SIG-M5 (cell line): ENCODE measurements at regions not wholly inside any gene's neighbourhood (a gene's known extent, or its start where the extent isn't known, plus 50 kb on each side); places are given as distances from the start of the nearest gene placed in this dataset.
"Not testable (repeated sequence)": the region's sequence is repeated elsewhere in the genome, so short reads cannot be mapped to it uniquely, and the experiment has no call there.

Experiments used
- DNase-seq: peaks from one replicate; lab custom pipeline; 2025; lab: John Stamatoyannopoulos, UW

DNA sequence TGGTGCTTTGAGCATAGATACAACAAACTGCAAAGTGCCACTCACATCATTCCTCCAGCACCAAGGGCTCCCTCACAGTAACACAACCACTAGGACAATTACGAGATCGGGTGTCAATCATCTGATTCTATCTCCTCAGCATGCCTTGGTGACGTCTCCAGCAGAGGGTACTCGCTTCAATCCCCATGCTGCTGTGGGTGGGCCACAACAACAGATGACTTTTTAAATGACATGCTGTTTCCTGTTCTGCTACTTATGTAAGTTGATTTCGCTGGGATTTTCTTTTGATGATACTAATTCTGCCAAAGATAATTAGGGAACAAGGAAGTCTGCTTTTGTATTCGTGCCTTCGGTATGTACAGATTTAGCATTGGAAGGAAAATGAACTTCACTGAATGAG is 1113.0 kb downstream of the BCL11A start:
- DNase-seq, result no peak

DNA sequence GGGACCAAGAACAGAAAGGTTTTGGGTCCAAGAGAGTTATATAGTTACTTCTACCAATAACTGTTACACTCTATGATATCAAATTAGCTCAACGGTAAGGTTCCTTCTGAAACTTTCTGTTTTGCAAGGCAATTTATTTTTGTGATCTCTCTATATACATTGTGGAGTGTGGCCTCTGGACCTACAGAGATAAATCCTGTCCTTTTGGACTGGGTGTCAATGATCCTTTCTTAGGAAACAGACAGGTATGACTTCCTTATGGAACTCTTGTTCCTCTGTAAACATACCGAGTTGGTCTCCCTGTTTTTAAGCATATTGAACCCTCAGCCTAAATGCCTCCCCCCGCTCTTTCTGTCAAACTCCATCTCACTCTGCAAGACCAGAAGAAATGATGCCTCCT is 1117.8 kb downstream of the BCL11A start:
- no peak for DNase-seq

DNA sequence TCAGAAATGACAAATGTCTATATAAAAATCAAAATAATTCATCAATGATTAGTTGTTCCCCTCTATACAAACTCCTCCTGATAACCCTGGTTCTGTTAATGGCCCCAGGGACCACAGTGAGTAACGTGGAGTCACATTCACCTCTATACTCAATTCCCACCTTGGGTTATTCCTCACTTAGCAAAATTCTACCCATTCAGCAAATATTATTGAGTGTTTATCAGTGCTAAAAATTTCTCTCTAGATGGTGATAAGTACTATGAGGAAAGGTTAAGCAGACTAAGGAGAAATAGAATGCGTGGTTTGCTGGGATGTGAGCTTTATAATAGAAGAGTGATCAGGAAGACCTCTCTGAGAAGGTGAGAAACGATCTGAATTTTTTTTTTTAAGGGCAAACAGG is 1124.5 kb downstream of the BCL11A start:
- no peak for DNase-seq

DNA sequence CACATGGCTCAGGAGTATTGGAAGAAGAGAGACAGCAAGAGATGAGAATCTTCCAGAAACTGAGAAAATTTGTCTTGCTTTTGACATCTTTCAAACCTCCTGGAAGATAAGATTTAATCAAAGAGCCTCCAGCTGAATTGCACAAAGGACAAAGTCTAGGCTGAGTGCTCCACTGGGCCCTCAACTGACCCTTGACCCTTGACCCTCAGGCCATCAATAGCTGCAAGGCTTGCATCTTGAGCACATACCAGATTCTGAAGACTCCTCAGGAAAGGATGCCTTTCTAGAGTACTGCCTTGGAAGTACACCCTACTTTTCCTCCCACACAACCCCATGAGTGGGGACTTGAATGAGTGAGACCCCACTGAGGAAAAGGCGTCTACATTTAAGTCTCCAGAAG is 1125.5 kb downstream of the BCL11A start:
- no peak for DNase-seq

DNA sequence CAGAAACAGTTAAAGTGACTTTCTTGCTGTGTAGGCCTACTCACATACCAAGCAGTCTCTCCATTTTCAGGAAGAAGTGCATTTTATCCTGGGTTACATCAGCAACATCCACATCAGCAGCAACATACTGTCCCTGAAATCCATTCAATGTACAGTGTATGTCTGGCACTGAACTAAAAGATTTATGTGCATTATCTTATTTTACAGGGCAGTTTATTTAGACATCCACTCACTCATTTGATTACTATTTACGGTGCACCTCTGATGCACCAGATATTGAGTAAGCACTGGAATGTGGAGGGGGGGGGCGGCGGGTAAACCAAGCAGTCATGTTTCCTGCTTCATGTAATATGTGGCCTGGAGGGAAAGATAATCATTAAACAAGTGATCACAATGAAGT is 1128.2 kb downstream of the BCL11A start:
- DNase-seq, result no peak

DNA sequence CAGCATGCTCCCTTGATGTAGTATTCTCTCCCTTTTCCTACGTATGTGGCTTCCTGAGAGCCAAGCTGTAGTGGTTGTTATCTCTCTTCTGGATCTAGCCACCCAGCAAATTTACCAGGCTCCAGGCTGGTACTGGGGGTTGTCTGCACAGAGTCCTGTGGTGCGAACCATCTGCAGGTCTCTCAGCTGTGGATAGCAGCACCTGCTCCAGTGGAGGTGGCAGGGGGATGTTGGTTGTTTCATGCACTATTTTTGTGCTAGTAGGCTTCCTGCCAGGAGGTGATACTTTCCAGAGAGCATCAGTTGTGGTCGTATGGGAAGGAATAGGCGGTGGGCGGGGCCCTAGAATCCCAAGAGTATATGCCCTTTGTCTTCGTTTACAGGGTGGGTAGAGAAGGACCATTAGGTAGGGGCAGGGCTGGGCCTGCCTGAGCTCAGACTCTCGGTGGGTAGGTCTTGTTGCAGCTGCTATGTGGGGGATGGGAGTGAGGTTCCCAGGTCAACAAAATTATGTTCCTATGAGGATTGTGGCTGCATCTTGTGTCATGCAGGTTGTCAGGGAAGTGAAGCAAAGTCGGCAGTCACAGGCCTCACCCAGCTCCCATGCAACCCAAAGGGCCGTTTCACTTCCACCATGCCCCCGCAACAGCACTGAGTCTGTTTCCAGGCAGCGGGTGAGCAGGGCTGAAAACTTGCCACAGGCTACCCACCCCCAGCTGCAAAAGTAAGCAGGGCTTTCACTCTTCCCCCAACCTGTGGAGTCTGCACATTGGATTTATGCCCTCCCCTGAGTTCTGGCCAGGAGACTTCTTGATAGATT is 1139.5 kb downstream of the BCL11A start:
- no peak for DNase-seq

DNA sequence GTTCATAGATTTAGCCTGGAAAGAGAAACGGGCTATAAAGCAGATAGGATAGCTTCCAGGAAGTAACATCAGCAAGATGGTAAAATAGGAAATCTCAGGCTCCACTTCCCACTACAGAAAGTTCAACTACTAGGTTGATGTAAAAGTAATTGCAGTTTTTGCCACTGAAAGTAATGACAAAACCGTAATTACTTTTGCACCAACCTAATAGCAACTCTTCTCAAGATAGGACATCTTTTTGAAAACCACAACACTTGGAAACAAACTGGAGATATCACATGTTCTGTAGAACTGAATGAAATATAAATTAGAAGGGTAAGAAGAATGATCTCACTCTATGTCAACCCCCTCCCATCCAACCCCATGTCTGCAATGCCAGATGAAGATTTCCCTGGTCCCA is 1154.3 kb downstream of the BCL11A start:
- no peak for DNase-seq

DNA sequence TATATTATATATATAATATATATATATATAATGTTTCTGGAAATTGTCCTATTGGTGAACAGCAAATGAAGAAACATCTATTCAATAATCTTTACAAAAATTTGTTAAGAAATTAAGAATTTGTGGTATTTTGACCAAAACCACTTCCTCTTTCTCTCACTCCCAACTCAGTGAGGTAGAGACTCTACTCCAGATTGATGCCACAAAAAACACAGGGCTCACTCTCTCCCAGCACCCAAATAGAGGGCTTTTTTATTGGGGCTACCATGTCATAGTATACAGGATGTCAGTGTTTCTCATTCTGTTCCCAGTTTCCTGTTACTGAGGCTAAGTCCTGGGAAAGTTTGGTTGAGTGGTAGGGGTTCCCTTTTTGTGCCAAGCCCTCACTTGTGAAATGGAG is 1155.4 kb downstream of the BCL11A start:
- DNase-seq, result no peak

DNA sequence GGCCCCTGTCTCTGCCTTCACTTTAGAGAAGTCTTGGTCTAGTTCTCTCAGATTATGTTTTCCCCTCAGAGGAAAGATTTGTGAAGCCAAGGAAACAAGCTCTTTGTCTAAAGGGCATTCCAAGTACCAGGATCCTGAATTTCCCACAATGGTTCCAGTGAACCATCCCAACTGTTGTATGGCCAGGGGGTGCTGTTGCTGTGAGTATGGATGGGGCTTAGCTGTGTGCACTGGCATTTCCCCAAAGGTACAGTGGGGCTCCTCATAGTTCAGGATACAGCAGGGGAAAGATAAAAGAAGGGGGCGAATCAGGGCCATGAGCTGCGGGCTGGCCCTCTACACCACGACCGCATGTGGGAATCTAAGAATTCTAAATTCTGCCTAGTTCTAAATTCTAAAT is 1154.0 kb upstream of the FANCL start:
- no peak for DNase-seq

DNA sequence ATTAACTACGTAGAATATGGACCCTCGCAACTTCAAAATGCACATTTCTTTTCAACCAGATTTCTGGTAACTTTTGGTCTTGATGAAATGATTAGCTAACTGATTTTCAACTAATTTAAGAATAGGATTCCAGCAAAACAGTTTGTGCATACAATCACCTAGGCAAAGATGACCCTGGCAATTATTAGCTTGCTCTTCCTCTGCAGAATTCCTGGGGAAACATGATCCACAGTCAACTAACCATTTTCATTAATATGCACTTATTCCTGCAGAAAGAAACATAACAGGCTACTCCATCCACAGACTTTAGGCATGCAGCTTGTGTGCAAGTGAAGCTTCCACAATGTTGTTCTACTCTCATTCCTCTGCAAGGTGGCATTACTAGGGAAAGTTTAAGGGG is 1150.8 kb upstream of the FANCL start:
- DNase-seq, result no peak

DNA sequence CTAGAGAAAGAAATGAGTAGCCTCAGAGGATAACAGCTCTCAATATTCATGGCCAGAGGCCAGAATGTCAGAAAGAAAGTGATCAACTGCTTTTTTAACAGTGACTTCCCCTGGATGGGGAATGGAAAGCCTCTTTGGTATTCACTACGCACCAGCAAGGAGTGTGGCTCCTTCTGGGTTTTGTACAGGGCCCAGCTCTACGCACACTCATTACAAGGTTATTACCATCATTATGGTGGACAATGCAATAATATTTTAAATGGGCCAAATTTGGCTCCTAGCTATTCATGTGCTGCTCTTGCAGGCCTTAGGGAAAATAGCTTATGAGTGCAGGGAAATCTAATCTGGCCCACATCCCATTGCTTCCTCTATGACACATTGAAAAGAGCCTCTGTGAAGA is 1149.5 kb upstream of the FANCL start:
- no peak for DNase-seq

DNA sequence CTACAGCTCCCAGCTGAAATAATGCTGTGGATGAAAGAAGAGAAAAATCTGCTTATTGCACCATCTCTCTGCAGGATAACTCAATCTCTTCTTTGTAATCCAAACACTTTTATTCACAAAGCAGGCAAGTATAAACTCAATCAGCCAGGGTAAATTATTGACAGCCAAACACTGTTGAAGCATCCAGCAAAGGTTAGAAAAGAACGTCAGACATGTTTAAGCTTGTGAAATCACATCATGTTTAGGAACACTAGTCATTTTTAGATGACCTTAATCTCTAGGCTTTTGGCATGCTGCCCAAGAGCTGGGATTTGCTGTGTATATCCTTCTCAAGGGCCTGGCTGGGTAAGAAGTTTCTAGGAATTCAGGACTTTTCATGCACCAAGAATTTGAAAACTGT is 1148.1 kb upstream of the FANCL start:
- no peak for DNase-seq

DNA sequence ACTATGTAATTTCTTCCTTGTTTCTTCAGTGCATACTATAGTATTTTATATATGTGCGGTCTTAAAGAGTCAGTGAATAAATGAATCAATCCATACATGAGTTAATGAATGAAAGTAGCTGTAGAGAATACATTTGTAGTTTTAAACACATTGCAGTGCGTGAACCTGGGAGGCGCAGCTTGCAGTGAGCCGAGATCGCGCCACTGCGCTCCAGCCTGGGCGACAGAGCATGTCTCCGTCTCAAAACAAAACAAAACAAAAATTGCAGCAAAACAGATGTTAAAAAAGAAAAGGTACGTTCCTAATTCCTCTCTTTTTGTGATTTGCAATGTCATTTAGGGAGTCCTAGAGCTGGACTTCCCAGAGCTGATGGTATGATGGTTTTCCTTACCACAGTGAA is 1144.8 kb upstream of the FANCL start:
- no peak for DNase-seq

DNA sequence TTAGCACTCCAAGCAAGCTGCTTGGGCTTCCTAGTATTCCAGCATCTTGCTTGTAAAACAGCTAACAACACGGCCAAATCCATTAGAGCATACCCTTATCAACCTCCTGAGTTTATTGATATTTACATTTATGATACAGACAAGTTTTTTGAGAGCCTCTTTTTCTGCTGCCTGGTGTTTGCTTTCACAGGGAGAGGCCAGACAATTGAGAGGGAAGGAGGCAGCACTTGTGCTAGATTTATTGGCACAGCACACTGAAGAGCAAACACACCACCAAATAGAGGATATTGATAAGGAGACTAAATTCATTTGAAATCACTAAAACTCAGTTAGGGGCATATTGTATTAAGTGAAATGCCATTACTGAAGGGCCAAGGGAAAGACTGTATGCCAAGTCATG is 1142.3 kb upstream of the FANCL start:
- DNase-seq, result no peak

DNA sequence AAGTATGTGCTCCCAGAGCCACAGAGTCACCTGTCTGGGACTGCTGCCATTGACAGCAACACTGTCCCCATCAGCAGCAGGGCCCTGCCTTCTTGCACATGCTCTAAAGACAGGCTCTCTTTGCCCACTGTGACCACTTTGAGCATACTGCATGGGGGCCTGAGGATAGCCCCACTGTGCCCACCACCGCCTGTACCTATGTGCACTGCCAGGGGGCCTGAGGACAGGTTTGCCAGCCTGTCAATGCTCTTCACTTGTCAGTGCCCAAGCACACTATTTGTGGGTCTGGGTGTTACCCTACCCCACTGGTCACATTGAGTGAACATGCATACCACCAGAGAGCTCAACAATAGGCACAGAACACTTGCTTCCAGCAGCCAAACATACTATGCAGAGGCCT is 1137.0 kb upstream of the FANCL start:
- DNase-seq, result no peak

DNA sequence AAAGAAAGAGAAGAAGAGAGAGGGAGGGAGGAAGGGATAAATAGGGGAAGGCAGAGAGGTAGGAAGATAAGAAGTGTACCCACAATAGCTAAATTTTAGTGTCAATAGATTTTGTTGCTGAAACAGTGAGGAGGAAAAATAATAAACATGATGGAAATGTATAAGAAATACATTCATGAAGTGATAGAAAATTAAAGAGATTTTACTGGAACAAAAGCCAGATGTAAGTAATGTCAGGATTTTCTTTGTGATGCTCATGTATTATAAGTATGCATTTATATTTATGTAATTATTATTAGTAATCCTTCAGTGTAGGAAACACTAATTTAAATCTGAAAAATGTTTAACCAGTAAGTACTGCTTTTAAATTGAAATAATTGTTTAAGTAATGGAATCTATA is 1125.2 kb upstream of the FANCL start:
- no peak for DNase-seq

DNA sequence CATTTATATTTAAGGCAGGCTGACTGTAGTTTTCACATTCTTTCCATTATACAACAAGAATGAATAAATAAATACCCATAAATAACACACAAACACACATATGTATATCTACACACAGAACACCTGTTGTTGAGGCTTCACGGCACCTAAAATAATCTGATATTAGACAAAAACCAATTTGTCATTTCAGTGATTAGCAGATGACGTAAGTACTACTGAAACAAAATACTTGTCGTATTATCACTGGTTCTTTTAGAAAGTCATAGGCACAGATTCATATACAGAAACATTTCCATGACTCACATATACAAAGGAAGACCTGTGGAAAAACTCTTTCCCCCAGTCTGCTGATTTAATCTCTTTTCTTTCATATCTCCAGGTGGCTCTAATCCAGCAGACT is 1113.4 kb upstream of the FANCL start:
- no peak for DNase-seq

DNA sequence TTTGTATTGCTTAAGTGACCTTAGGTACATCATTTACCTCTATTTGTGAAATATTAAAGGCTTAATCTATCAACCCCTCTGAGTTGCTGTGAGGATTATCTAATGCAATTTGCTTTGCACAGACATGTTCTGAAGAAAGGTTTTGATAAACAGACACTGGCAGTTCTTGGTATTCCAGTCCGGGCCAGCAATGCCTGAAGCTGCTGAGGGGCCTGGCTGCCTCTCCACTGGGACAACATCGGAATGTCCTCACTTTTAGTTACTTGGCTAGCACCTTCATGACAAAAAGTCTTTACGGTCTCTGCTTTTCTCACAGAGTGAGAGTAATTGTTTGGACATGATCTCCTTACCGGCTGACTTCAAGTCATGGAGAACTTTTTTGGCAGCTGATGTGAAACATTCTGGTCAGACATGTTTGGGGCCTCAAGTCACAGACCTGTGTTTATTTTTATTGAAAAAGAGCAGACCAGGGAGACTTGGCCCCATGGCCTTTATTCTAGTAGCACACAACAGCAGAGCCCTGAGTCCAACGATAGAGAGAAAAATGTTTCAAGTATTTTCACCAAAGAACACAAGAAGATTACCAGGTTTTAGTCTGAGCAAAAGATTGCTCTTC is 1112.3 kb upstream of the FANCL start:
- no peak for DNase-seq

DNA sequence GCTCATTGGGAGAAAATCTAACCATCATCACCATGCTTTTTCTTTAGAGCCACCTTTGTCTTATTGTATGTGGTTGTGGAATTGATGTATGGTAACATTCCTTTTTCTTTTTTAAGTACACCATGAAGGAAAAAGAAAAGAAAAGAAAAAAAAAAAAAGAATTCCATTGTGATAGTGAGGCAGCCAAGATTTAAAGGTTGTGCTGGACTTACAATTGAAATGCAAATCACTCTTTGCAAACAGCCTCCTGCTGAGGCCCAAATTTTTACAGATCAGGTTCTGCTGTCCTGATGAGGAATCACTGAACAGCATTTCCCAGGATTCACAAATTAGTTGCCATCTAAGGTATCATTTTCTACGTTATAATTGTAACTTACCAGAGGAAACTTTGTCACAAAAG is 1101.0 kb upstream of the FANCL start:
- DNase-seq, result no peak

DNA sequence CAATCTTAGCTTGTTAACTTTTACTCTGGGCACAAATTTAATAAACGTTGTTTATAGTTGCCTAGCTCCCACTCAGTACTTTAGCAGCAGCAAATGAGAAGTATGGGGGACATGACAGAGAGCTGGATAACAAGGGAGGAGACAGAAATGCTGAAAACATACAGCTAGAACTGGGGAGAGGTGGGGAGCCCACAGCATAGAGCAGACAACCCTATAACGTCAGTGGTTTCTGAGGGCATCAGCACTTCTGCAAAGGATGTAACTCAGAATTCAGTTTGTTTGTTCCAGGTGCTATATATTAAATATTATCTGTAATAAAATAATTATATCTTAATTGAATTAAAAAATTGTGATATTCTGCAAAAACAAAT is 1098.7 kb upstream of the FANCL start:
- DNase-seq, result no peak

DNA sequence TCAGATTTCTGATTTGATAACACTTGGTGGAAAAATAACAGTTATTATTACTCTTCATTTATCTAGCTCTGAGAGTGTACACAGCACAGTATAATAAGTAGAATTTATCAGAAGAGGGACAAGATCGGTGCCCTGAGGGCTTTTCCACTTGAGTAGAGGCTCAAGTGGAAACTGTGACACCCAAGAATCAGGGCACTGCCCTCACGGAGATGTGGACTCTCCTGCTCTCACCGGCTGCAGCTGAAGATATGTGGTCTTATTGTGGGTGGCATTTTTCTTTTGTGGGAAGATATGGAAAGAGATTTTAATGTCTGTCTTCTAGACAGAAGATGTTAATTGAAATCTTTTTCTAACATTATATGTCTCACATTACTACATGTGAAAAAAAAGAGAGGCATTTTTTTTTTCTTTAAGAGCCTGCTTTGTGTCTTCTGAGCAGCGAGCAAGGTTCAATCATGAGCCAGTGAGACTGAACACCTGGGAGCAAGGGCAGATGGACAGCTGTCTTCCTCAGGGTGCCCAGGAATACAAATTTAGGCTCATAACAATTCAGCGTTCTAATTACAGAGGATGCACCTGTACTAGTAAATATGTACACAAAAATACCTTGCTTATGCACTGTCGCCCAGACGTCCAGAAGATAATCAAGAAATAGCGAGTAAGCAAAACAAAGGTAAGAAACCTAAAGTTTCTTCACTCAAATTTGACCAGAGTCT is 1098.2 kb upstream of the FANCL start:
- DNase-seq, result no peak

DNA sequence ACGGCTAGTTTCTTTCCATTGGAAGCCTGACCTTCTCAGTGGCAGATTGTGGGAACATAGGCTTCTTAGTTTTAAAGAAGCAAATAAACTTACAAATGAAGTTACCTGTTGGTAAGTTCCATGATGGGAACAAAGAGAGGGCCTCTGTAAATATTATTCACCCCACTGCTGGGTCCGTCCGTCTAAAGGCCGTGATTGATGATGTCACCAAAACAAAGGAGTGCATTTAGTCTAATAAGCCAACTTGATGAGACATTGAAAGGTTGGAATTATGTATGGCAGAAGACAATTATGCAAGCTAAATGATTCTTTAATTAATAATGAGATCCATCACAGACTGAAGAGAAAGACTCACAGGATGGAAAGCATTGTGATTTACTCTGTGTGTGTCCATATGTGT is 1091.9 kb upstream of the FANCL start:
- DNase-seq, result no peak

DNA sequence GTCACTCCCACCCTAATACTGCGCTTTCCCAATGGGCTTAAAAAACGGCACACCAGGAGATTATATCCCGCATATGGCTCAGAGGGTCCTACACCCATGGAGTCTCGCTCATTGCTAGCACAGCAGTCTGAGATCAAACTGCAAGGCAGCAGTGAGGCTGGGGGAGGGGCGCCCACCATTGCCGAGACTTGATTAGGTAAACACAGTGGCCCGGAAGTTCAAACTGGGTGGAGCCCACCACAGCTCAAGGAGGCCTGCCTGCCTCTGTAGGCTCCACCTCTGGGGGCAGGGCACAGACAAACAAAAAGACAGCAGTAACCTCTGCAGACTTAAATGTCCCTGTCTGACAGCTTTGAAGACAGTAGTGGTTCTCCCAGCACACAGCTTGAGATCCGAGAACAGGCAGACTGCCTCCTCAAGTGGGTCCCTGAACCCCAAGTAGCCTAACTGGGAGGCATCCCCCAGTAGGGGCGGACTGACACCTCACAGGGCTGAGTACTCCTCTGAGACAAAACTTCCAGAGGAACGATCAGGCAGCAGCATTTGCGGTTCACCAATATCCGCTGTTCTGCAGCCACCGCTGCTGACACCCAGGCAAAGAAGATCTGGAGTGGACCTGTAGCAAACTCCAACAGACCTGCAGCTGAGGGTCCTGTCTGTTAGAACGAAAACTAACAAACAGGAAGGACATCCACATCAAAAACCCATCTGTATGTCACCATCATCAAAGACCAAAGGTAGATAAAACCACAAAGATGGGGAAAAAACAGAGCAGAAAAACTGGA is 1085.6 kb upstream of the FANCL start:
- not testable (repeated sequence) for DNase-seq
